Trophoblast cell (in vitro differentiated cells and primary cell): ENCODE measurements at regions not wholly inside any gene's neighbourhood (a gene's known extent, or its start where the extent isn't known, plus 50 kb on each side); places are given as distances from the start of the nearest gene placed in this dataset.

Experiments
- DNase-seq, 2 donors: peaks; one replicate each; pipeline ENCODE4 v3.0.0-alpha.2; 2016
- H2AFZ ChIP-seq: 2 replicates; pipeline ENCODE4 v1.6.1; 2013; ENCODE audit warnings: low read length, moderate library complexity, mild to moderate bottlenecking; ENCODE audit not compliant: insufficient read depth, poor library complexity
- H2AK5ac ChIP-seq: 2 replicates; pipeline ENCODE4 v1.6.1; 2013; ENCODE audit warnings: mild to moderate bottlenecking, low read length
- H2BK120ac ChIP-seq: 2 replicates; pipeline ENCODE4 v1.6.1; 2013; ENCODE audit warnings: low read length, mild to moderate bottlenecking, moderate library complexity; ENCODE audit not compliant: insufficient read depth, poor library complexity
- H2BK12ac ChIP-seq: 2 replicates; pipeline ENCODE4 v1.6.1; 2013; ENCODE audit warnings: mild to moderate bottlenecking, low read length, moderate library complexity
- H2BK5ac ChIP-seq: 2 replicates; pipeline ENCODE4 v1.6.1; 2013; ENCODE audit warnings: low read length, low read depth, moderate library complexity, mild to moderate bottlenecking; ENCODE audit not compliant: poor library complexity
- H3K14ac ChIP-seq: 2 replicates; pipeline ENCODE4 v1.6.1; 2013; ENCODE audit warnings: mild to moderate bottlenecking, low read length
- H3K18ac ChIP-seq: 2 replicates; pipeline ENCODE4 v1.6.1; 2013; ENCODE audit warnings: mild to moderate bottlenecking, low read length
- H3K23ac ChIP-seq: 2 replicates; pipeline ENCODE4 v1.6.1; 2013; ENCODE audit warnings: low read length
- H3K27ac ChIP-seq: 2 replicates; pipeline ENCODE4 v1.5.1; 2013; ENCODE audit warnings: low read depth, mild to moderate bottlenecking, inconsistent platforms, low read length, moderate library complexity
- H3K27me3 ChIP-seq: 2 replicates; pipeline ENCODE4 v1.6.1; 2013; ENCODE audit warnings: inconsistent platforms, mild to moderate bottlenecking, low read length, moderate library complexity; ENCODE audit not compliant: insufficient read depth
- H3K36me3 ChIP-seq, 2 experiments: 1 replicate in 1 of 2; 2 replicates in 1 of 2; pipeline ENCODE4 v1.6.1; 2013; ENCODE audit warnings: low read length in 2 of 2, mild to moderate bottlenecking in 2 of 2, moderate library complexity in 1 of 2; ENCODE audit not compliant: insufficient read depth in 2 of 2, control insufficient read depth in 1 of 2
- H3K4ac ChIP-seq: 2 replicates; pipeline ENCODE4 v1.6.1; 2013; ENCODE audit warnings: low read depth, mild to moderate bottlenecking, low read length, moderate library complexity
- H3K4me1 ChIP-seq, 2 experiments: 1 replicate in 1 of 2; 2 replicates in 1 of 2; pipeline ENCODE4 v1.6.1; 2013; ENCODE audit warnings: low read length in 2 of 2, mild to moderate bottlenecking in 2 of 2, moderate library complexity in 1 of 2; ENCODE audit not compliant: insufficient read depth in 2 of 2, control insufficient read depth in 1 of 2
- H3K4me2 ChIP-seq: 2 replicates; pipeline ENCODE4 v1.6.1; 2013; ENCODE audit warnings: inconsistent platforms, mild to moderate bottlenecking, low read length, moderate library complexity
- H3K4me3 ChIP-seq: 2 replicates; pipeline ENCODE4 v1.5.1; 2013; ENCODE audit warnings: mild to moderate bottlenecking, low read depth, low read length, inconsistent platforms
- H3K79me1 ChIP-seq: one replicate; pipeline ENCODE4 v1.6.1; 2013; ENCODE audit warnings: low read length
- H3K79me2 ChIP-seq: 2 replicates; pipeline ENCODE4 v1.6.1; 2013; ENCODE audit warnings: low read length, mild to moderate bottlenecking; ENCODE audit not compliant: control insufficient read depth, insufficient read depth, poor library complexity
- H3K9ac ChIP-seq: 2 replicates; pipeline ENCODE4 v1.6.1; 2013; ENCODE audit warnings: mild to moderate bottlenecking, low read length
- H3K9me3 ChIP-seq: 2 replicates; pipeline ENCODE4 v1.6.1; 2013; ENCODE audit warnings: low read depth, mild to moderate bottlenecking, control low read depth, inconsistent platforms, low read length; ENCODE audit not compliant: insufficient read depth
- H4K12ac ChIP-seq: 2 replicates; pipeline ENCODE4 v1.6.1; 2013; ENCODE audit warnings: low read depth, mild to moderate bottlenecking, low read length, moderate library complexity
- H4K8ac ChIP-seq: 2 replicates; pipeline ENCODE4 v1.6.1; 2013; ENCODE audit warnings: low read depth, mild to moderate bottlenecking, low read length, moderate library complexity
- H4K91ac ChIP-seq: one replicate; pipeline ENCODE4 v1.6.1; 2013; ENCODE audit warnings: low read depth, mild to moderate bottlenecking, low read length, moderate library complexity
- WGBS: extraction: QIAGEN DNeasy Blood & Tissue Kit; methylation state at CpG from one replicate; pipeline ENCODE4 v1.1.7; 2013; ENCODE audit warnings: missing lambda C conversion rate; ENCODE audit not compliant: insufficient read length, insufficient coverage; ENCODE audit errors: extremely low coverage; 5-methylcytosine and 5-hydroxymethylcytosine counted together

- peaks cover 9% of the 10 kb centered on the region for H3K79me1 ChIP-seq
- H3K4ac ChIP-seq: no peak overlapping the region
- H2AFZ ChIP-seq: no peak overlapping the region
- peak overlapping the region; percentile 24 for H2BK5ac ChIP-seq
- H3K9me3 ChIP-seq: peaks cover 2% of the 10 kb centered on the region
- H3K27ac ChIP-seq: peak overlapping the region; percentile 85
- H4K12ac ChIP-seq: no peak overlapping the region
- peak overlapping the region; percentile 15 for H2BK120ac ChIP-seq
- H3K36me3 ChIP-seq: no peaks in the 10 kb centered on the region
- H3K9ac ChIP-seq: no peak overlapping the region
- no peak overlapping the region for H3K4me2 ChIP-seq
- H3K27me3 ChIP-seq: no peaks in the 10 kb centered on the region
- peaks cover 6 to 11% of the 10 kb centered on the region in 2 experiments for H3K4me1 ChIP-seq
- no peak overlapping the region for H3K23ac ChIP-seq
- no peak overlapping the region for H4K8ac ChIP-seq
- WGBS: no CpG with 5 or more reads among the region's 6 CpGs
- no peak overlapping the region for H3K4me3 ChIP-seq
- H2AK5ac ChIP-seq: no peak overlapping the region
- H3K14ac ChIP-seq: no peak overlapping the region
- H2BK12ac ChIP-seq: no peak overlapping the region
- no peak overlapping the region for H3K18ac ChIP-seq
- H3K79me2 ChIP-seq: peaks cover 2% of the 10 kb centered on the region
- peak overlapping the region; percentile 15 for H4K91ac ChIP-seq
- peak; percentile 97 to 99 for DNase-seq
These were observed 51.1 kb upstream of the LHFPL2 start for GRCh38 chr5:78699552-78700153.

- Histone ChIP-seq H3K27me3 (no peaks in the 10 kb centered on the region), H4K8ac (no peak overlapping the region)
These were observed 49.7 kb upstream of the LHFPL2 start for GRCh38 chr5:78698191-78698791.

More at GRCh38 chr5:78698191-78698791, 49.7 kb upstream of the LHFPL2 start:
- H3K9me3 ChIP-seq: peaks cover 2% of the 10 kb centered on the region
- H3K36me3 ChIP-seq: no peaks in the 10 kb centered on the region
- H3K27ac ChIP-seq: peak overlapping the region; percentile 36
- no peak overlapping the region for H3K9ac ChIP-seq
- peak overlapping the region; percentile 34 for H2BK5ac ChIP-seq
- H4K91ac ChIP-seq: no peak overlapping the region
- no peak overlapping the region for H4K12ac ChIP-seq
- WGBS: no CpG with 5 or more reads among the region's 4 CpGs
- peaks cover 9% of the 10 kb centered on the region for H3K79me1 ChIP-seq
- peak overlapping the region; percentile 12 for H2BK12ac ChIP-seq
- H3K23ac ChIP-seq: no peak overlapping the region
- H3K14ac ChIP-seq: no peak overlapping the region
- DNase-seq: peak in 1 of 2 donors; percentile 6
- no peak overlapping the region for H3K4me2 ChIP-seq
- H2AK5ac ChIP-seq: no peak overlapping the region
- H3K4me1 ChIP-seq: peaks cover 6 to 11% of the 10 kb centered on the region in 2 experiments
- no peak overlapping the region for H2BK120ac ChIP-seq
- no peak overlapping the region for H3K4ac ChIP-seq
- H3K79me2 ChIP-seq: peaks cover 2% of the 10 kb centered on the region
- H3K18ac ChIP-seq: no peak overlapping the region
- H3K4me3 ChIP-seq: no peak overlapping the region
- no peak overlapping the region for H2AFZ ChIP-seq
